SH-SY5Y (cell line): ENCODE measurements at regions not wholly inside any gene's neighbourhood (a gene's known extent, or its start where the extent isn't known, plus 50 kb on each side); places are given as distances from the start of the nearest gene placed in this dataset.

Experiments
- GATA2 ChIP-seq: IDR thresholded peaks from 2 replicates; pipeline ENCODE4 v1.6.1; 2011; ENCODE audit warnings: mild to moderate bottlenecking, low read depth, low read length
- GATA3 ChIP-seq: IDR thresholded peaks from 2 replicates; pipeline ENCODE4 v1.6.1; 2011; ENCODE audit warnings: low read depth, mild to moderate bottlenecking, low read length, moderate library complexity

- TF ChIP-seq GATA2 (no peak), GATA3 (no peak)
Observed at GRCh38 chr4:4709736-4710135, 149.7 kb upstream of the MSX1 start.
